Ecto neural progenitor cell (in vitro differentiated cells): ENCODE measurements at regions not wholly inside any gene's neighbourhood (a gene's known extent, or its start where the extent isn't known, plus 50 kb on each side); places are given as distances from the start of the nearest gene placed in this dataset.

Experiments
- DNase-seq: peaks from one replicate; pipeline ENCODE4 v3.0.0-alpha.2; 2018; ENCODE audit warnings: low spot score

DNA sequence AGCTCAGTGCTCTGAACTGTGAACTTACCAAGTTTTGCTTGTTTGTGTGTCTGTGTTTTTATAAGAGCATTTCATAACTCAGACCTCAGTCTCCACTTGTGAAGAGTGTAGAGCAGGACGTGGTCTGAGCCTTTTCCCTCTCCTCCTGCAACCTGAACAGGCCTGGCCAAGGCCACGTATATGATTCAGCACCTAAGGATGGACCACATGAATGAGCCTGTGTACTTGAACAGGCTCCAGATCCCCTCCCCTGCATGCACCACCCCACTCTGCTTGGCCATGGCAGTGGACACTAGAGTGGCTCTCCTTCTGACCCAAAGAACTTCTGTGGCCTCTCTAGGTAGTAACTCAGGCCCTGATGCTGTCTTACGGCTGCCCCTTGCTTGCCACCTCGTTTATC lies 125.9 kb upstream of the FSTL4 start:
- peak; percentile 28 for DNase-seq

DNA sequence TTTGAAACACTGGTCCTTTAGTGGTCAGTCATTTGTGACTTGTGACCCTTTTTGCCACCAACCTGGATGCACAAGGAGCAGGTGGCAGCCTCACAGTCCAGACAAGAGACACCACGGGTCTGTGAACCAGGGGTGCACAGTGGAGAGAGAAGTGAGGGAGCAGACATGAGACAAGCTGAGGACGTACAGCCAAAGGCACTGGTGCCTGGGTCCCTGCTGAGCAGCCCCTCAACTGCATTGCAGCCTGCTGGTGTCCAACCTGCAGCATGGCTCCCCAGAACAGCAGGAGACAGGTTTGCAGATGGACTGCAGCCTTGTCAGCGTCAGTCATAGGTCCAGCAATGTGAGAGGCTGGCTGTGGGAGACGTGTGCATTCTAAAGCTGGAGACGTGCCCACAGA lies 124.2 kb upstream of the FSTL4 start:
- DNase-seq = peak; percentile 31

DNA sequence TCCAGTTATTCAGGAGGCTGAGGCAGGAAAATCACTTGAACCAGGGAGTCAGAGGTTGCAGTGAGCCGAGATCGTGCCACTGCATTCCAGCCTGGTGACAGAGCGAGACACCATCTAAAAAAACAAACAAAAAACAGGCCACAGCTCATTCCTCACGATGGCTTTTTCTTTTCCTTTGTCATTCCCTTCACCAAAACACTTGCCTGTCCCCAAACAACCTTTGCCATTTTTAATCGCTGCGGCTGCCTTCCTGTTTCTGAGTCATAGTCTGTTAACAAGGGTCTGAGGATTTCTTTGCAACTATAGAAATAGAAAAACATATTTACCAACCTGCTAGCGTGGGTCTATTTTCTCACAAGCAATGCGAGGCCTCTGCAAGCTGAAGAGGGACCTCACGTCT lies 123.0 kb upstream of the FSTL4 start:
- DNase-seq = no peak

DNA sequence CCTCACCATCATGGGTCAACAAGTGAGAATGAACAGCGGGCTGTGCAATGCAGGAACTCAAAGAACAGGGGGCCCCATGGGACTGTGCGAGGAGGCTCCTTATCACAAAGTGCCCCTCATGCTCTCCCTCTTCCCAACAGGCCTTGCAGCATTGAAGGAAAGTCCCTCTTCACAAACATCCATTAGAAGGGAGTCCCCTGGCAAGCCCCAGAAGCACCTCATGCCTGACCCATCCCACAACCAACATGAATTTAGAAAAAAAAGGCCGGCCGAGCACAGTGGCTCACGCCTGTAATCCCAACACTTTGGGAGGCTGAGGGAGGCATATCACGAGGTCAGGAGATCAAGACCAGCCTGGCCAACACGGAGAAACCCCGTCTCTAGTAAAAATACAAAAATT lies 122.6 kb upstream of the FSTL4 start:
- DNase-seq = peak; percentile 25

DNA sequence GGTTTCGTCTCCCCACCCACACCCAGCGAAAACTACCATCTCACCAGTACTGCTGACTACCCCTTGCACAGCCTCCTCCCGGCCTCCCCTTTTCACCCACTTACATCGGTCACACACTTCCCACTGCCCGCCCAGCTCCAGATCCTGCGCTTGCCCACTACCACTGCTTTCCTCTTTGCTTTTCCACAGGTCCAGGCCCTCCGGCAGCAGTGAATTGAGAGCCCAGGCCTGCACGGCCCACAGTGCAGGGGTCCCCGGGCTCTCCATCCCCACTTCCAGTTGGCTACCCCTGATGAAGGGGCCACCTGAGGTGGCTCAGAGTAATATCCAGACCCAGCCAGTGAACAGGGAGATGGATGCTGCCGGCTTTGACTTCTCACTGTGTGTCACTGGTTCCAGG lies 120.2 kb upstream of the FSTL4 start:
- no peak for DNase-seq

DNA sequence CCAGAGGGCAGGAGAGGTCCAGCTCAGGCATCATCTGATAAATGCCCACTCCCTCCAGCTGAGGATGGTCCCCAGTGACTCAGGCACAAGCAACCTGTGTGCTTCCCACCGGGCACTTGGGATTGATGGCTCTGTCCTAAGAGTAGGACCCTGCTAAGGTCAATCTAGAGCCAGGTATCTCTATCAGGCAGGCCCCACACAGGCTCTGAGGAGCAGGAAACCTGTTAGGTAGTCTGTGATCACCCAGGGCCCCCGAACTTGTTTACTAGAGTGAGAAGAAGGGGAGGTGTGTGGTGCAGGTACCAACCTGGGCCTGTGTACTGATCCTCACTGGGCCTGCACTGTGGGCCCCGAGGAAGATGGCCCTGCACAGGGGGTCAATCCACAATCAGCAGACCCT lies 119.6 kb upstream of the FSTL4 start:
- DNase-seq = no peak

DNA sequence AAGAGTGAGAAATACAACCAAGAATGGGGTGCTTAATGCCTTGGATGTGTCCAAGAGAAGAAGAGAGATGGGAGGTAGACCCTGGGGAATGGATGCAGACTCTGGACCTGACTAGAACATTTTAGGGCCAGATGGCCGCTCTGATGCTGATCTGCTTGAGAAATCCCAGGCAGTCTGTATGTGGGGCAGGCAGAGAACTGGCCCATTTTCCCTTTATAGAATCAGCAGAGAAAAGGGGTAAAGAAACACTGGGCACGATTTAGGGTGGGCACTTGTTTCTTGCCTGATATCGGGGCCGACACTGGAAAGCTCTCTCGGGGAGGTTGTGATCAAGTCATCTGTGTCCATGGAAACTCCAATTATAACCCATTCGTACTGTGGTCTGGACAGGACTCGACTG lies 118.5 kb upstream of the FSTL4 start:
- no peak for DNase-seq

DNA sequence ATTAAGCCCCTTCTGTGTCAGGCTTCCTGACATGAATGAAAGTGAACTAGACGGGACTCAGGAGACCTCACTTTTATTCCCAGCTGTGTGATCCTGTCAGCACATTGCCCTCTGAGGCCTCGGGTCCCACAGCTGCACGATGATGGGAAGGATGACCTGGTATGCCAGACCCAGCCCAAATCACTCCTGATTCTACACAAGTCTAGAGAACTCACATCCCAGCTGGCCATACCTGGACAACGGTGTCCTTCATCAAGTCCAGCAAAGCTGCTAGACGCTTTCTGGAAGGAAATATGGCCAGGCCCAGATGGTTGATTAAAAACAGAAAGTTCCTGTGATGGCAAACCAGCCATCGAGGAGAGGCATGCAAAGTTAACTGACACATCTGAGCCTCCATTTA lies 118.0 kb upstream of the FSTL4 start:
- DNase-seq = no peak

DNA sequence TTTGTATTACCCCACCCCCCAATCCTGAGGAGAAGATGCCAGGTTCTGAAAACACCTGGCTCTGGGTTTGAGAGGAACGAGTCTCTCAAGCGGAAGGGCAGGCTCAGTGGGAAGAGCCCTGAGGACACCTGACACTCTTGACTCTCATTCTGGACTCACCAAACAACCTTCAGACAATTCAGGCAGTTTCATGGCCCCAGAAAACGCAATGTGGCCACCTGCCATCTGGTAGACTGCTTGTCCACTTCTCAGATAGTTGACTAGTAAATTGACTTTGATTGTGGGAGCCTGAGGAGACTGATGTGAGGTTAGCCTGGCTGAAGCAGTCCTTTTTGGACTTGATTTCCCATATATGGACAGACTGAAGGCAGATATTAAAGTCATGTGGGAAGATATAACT lies 117.5 kb upstream of the FSTL4 start:
- no peak for DNase-seq

DNA sequence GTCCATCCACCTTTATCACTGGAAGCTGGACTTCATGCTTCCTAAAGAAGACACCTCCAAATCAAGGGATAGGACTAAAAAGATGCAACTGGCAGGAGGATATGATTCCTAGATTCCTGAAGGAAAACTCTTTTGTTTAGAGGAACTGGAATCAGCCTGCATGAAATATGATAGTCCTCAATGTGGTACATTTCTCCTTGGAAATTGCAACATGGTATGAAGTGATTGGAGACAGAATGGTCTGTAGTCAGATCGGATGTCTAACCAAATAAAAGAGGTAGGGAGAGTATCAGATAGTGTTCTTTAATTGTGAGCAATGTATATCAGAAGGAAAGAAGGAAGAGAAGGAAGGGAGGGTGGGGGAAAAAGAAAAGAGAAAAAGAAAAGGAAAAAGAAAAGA lies 116.1 kb upstream of the FSTL4 start:
- DNase-seq = no peak

DNA sequence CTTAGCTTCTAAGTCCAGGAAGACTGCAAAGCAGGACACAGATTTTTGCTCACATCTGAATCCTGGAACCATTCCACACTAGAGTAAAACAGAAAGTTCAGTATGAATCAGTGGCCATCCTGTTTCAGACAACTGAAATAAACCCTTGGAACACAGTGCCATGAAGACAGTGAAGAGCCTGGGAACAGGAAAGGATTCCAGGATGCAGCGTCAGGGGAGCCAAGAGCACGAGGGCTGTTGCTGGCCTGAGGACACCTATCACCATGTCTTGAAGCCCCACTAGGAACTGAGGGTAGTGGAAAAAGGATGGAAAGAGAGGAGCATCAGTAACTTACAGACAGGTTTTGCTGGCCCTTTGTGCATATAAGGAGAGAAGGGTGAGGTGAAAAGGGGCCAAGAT lies 115.3 kb upstream of the FSTL4 start:
- DNase-seq = no peak

DNA sequence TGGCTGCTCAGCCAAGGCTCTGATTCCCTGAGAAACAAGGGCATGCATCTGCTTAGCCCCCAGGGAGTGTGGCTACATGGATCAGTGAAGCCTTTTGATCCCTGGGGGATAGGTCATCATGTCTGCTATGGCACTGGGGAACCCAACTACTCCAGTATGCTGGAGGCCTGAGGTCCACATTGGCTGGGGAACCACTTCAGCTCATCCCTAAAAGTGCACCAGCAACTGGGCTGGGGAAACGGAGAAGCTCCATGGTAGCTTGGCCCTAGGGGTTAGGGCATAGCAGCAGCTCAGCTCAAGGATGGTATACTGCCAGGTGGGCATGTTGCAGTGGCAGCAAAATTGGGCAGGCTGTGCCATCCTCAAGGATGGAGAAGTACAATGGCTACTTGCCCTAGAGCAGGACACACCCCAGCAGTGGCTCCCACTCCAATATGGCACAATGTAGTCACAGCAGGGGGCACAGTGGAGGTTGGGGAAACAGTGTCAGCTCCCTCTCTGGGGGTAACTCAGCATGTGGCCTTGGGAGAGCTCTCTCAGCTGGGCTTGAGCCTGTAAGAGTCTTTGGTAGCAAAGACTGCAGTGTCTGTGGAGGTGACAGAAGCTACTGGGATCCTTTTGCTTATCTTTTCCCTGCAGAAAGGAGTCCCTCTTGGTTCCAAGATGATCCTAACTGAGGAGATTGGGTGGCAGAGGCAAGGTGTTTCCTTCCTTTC lies 111.5 kb upstream of the FSTL4 start:
- DNase-seq = no peak

DNA sequence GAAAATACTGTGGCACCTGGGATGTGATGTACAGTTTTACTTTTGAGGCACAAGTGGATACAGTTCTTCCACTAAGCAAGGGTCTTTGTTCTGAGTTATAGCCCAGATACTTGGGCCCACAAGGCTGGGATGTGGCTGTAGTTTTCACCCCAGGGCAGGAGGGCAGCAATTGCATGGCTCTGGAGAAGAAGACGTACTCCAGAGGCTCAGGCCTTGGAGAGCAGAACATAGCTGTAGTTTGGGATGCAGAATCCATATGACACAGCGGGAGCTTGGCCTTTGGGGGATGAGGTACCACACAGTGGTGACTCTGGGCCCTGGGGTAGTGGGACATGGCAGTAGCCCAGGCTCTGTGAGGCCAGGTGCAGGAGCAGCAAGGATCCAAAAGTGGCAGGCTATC lies 110.8 kb upstream of the FSTL4 start:
- no peak for DNase-seq

DNA sequence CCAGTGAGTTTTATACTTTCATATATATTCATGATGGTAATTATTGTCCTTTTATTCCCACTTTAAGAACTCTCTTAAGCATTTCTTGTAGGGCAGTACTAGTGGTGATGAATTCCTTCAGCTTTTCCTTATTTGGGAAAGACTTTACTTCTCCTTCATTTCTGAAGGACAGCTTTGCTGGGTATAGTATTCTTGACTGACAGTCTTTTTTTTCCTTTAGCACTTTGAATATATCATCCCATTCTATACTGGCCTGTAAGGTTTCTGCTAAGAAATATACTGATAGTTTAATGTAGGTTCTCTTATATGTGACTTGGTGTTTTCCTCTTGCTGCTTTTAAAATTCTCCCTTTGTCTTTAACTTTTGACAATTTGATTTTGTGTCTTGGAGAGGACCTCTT lies 109.0 kb upstream of the FSTL4 start:
- no peak for DNase-seq

DNA sequence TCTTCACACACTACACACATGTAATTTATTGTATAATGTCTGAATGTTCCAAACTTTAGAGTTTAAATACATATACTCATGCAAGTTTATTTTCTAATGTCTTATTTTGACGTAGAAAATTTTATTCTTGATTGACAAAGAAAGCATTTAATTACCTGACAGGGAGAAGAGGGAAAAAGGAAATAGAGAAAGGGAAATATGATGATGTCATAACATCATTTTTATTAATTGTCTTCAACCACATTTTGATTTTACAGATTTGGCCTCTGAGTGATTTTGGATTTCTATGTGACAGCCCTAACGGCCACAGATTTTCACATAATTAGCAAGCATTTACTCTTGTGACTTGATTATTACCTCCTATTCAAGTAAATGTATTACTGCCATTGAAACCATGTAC lies 106.1 kb upstream of the FSTL4 start:
- DNase-seq = no peak

DNA sequence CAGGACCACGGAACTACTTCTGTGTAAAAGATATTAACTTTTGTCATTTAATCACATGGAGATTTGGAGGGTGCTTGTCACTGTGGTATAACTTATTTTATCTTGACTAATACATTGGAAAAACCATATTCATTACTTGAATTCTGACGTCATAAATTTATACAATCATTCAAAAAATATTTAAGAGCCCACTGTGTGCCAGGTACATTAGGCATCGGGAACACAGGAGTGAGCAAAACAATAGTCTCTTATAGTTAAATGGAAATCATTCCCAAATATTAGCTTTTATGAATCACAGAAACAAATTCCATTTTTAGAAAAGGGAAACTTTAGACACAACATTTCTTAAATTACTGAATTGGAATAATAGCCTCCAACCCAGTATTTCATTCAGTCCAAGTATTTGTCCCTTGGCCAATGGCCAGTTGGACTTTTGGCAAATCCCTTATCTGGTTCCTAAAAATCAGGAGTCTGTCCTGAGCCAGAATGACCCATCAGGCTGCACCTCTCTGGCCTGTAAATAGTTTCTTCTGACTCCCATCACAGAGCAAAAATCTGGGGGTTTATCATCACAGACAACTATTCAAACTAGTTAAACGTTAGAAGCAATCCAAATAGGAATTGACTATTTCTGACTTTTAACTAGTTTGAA lies 104.3 kb upstream of the FSTL4 start:
- no peak for DNase-seq

DNA sequence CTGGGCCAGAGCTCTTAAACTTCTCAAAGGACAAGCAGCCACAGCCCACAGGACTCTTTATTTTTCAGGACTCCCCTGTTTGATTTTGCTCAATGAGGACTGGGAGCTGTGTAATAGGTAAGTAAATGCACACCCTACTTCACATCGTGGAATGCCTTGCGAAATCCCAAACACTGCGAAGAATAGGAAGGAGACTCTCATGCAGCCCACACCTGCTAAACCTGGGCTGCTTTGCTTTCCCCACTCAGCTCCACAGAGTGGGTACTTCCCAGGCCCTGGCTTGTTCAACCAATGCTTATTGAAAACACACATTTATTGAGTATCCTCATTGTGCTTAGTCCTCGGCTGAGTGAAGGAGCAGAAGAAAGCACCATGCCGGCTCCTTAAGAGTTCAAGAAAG lies 103.3 kb upstream of the FSTL4 start:
- no peak for DNase-seq

DNA sequence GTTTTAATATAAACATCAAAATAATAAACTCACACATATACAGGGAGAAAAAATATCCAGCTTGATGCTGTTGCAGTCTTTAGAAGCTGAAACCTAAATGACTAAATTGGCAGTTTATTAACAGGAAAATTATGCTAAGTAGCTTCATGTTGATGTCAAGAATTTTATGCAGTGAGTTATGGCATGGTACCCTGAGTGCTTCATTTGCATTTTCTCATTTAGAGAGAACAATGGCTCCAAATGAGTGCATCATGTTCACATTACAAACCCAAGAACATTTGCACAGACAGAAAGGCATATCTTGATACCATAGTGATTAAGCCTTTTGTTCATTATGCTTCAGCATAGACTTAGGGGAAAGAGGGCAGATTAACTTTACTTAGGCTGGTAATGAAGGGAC lies 102.9 kb upstream of the FSTL4 start:
- no peak for DNase-seq

DNA sequence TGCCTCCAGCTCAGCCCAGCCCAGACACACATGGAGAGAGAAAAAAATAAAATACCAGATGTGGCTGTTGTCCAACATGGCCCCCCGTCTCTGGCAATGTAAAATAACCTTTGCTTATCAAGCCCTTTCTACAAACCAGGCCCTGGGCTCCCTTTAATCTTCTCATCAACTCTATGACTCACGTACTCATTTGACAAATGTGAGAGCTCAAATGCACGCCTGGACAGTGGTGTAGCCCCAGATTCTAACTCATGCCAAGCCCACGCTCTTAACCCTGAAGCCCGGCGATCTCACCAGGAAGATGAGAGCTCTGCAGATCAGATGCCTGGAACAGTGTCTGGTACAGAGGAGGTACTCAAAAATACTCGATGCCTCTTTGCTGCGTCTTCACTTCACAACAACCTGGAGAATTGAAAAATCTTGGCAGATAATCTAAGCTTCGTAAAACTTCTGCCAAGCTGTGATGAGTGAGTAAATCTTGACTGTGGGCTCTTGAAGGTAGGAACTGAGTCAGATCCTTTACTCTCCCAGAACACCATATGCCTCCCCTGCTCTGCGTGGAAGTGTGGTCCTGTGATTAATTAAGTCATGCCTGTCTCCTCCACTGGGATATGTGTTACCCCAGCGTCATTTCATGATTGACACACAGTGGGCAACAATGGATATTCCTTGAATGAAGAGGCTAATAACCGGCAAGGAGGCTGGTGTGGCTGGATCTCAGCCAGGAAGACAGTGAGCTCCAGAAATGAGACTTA lies 102.0 kb upstream of the FSTL4 start:
- no peak for DNase-seq

DNA sequence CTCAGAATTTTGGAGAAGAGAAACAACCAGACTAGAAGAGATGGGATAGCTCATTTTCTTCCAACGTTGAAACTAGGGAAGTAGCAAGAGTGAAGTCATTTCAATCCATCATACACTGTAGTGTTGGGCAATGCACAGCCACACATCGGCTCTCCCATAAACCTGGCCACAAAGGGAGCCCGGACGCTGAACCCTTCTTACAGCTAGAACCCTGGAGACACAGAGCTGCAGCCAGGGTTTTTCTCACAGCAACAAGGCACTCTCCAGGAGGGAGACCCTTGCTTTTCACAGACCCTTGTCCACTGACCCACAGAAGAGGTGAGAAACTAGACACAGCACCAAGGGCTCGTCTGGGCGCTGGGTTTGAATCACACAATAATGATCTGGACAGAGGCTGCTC lies 101.4 kb upstream of the FSTL4 start:
- DNase-seq = no peak

DNA sequence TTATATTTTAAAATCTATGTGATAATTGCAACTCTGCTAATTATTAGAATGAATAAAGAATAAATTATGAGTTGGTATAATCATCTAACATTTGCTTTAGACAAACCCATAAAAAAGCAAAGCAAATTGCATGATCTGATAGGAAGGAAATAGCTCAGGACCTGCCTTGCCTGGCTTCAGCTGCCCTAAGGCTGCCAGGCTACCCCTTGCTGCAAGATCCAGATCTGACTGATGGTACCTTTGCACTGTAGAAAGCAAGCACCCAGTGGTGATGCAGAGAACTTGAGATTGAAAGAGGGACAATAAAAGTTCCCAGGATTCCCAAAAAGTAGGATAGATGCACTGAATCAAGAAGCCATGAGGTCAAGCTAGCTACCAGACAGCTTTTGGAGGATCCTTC lies 100.9 kb upstream of the FSTL4 start:
- DNase-seq = no peak

DNA sequence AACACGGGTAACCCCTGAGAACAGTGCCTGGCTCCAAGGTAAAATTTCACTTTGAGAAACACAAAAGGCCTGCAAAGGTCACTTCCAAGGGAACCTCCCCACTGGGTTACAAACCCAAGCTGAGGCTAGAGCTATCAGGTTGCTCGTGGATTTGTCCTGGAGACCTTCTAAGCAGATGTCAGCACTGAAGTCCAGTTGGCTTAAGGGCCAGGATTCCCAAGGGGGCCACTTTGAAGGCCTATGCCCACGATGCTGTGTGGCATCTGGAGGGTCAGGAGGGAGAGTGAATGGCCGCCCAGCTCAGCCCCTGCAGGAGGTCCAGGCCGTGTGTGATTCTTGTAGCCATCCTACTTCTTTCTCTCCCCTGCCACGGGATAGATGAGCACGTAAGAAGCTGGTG lies 100.2 kb upstream of the FSTL4 start:
- no peak for DNase-seq

DNA sequence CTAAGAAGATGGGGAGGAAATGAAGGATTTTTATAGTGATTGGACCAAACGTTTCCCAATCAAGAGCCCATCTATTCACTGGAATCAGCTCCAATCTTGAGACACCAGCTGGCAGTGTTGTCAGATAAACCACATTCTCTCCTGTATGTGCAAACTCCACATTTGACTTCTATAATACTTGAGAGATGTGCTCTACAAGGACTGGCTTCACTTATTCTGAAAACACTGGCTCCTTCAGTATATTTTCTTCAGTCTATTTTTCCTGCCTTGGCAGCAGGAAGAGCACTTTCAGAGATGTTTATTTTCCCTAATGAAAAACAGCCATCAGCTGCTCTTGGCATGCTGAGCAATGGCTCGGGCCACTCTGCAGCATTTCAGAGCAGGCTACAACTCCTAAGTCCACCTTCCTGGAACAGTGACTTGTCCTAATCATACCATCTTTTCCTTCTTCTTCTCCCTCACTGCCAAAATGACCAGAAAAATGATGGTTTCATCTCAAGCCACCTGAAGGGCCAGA lies 96.9 kb upstream of the FSTL4 start:
- DNase-seq = no peak
